Motor neuron (in vitro differentiated cells): ENCODE measurements at regions not wholly inside any gene's neighbourhood (a gene's known extent, or its start where the extent isn't known, plus 50 kb on each side); places are given as distances from the start of the nearest gene placed in this dataset.
A peak's percentile ranks its signal among the peaks of the same experiment; 100 is the strongest.
"Not testable (repeated sequence)": the region's sequence is repeated elsewhere in the genome, so short reads cannot be mapped to it uniquely, and the experiment has no call there.

Experiments
- ATAC-seq, 8 experiments: fragments of 200-7000 bp; cut with Tn5 transposase; replicated peaks in 6 of 8; 2 replicates each; pipeline ENCODE4 v1.8.0; 2021; ENCODE audit warnings: mild to moderate bottlenecking in 8 of 8, moderate library complexity in 8 of 8
- H3K27ac ChIP-seq, 2 donors: fragments of 250-450 bp; sonication (Bioruptor Pico); 2 replicates each; pipeline ENCODE4 v1.9.0; 2021; ENCODE audit warnings: antibody characterized with exemption in 2 of 2, mild to moderate bottlenecking in 2 of 2, moderate library complexity in 1 of 2
- H3K4me1 ChIP-seq, 2 donors: fragments of 250-450 bp; sonication (Bioruptor Pico); replicated peaks in 1 of 2; 2 replicates each; pipeline ENCODE4 v1.6.1; 2021; ENCODE audit warnings: antibody characterized with exemption in 2 of 2, mild to moderate bottlenecking in 2 of 2, moderate library complexity in 1 of 2
- H3K4me3 ChIP-seq, 5 donors: fragments of 250-450 bp; sonication (Bioruptor Pico); 2 replicates each; pipeline ENCODE4 v1.9.0; 2021; ENCODE audit warnings: antibody characterized with exemption in 5 of 5, mild to moderate bottlenecking in 5 of 5, moderate library complexity in 4 of 5
- WGBS, 10 experiments: fragments of 450-650 bp; shearing (Covaris generic); methylation state at CpG; one replicate each; pipeline ENCODE4 v1.0.0; 2022; 5-methylcytosine and 5-hydroxymethylcytosine counted together
- in situ Hi-C, 9 experiments: fragments of 400-800 bp; cut with MboI; loops; one replicate each; pipeline ENCODE4 v1.15.0; 2021; ENCODE audit warnings: low sequenced_read_pairs in 9 of 9, low pct_unique_long_range_greater_than_20kb in 2 of 9; ENCODE audit not compliant: unreplicated experiment in 9 of 9

- peak in 7 of 8 experiments; percentile 42 to 86 (median 79) for ATAC-seq
- no CpG with 5 or more reads among the region's 2 CpGs for WGBS, 10 experiments
- H3K27ac ChIP-seq, H3K4me1 ChIP-seq, in situ Hi-C loops, H3K4me3 ChIP-seq: not testable (repeated sequence)
Measured at GRCh38 chr2:110394769-110395168, 77.8 kb downstream of the LIMS4 start.

- WGBS, 10 experiments, result no CpG with 5 or more reads among the region's 8 CpGs
- H3K4me3 ChIP-seq, H3K4me1 ChIP-seq, in situ Hi-C loops, ATAC-seq, H3K27ac ChIP-seq: not testable (repeated sequence)
Measured at GRCh38 chr2:110392366-110392765, 80.2 kb downstream of the LIMS4 start.

GRCh38 chr2:110391035-110391418 lies 81.6 kb downstream of the LIMS4 start:
- H3K27ac ChIP-seq, in situ Hi-C loops, H3K4me1 ChIP-seq, H3K4me3 ChIP-seq: not testable (repeated sequence)
- ATAC-seq, result peak in 1 of 8 experiments; percentile 43
- WGBS, 10 experiments, result no CpG with 5 or more reads among the region's 5 CpGs

- H3K4me1 ChIP-seq, H3K27ac ChIP-seq, H3K4me3 ChIP-seq, in situ Hi-C loops: not testable (repeated sequence)
- peak in 6 of 8 experiments; percentile 28 to 60 (median 40) for ATAC-seq
- no CpG with 5 or more reads among the region's 7 CpGs for WGBS, 10 experiments
Measured at GRCh38 chr2:110390351-110391034, 82.1 kb downstream of the LIMS4 start.

GRCh38 chr2:110387044-110387443 lies 85.6 kb downstream of the LIMS4 start:
- ATAC-seq, H3K27ac ChIP-seq, in situ Hi-C loops, H3K4me3 ChIP-seq, H3K4me1 ChIP-seq: not testable (repeated sequence)
- no CpG with 5 or more reads among the region's 12 CpGs for WGBS, 10 experiments

GRCh38 chr2:110386546-110386945 lies 86.1 kb downstream of the LIMS4 start:
- in situ Hi-C loops, H3K4me1 ChIP-seq, H3K27ac ChIP-seq, H3K4me3 ChIP-seq, ATAC-seq: not testable (repeated sequence)
- WGBS, 10 experiments, result no CpG with 5 or more reads among the region's 10 CpGs

GRCh38 chr2:110384736-110385119 lies 87.9 kb downstream of the LIMS4 start:
- in situ Hi-C loops, H3K4me3 ChIP-seq, H3K27ac ChIP-seq, H3K4me1 ChIP-seq: not testable (repeated sequence)
- no CpG with 5 or more reads among the region's 13 CpGs for WGBS, 10 experiments
- peak in 2 of 8 experiments; percentile 2 to 49 for ATAC-seq

- ATAC-seq, result peak; percentile 41 to 69 (median 53)
- H3K27ac ChIP-seq, H3K4me3 ChIP-seq, H3K4me1 ChIP-seq, in situ Hi-C loops: not testable (repeated sequence)
- no CpG with 5 or more reads among the region's 50 CpGs for WGBS, 10 experiments
Measured at GRCh38 chr2:110384109-110384735, 88.4 kb downstream of the LIMS4 start.

GRCh38 chr2:110383163-110384048 lies 89.2 kb downstream of the LIMS4 start:
- in situ Hi-C loops, H3K4me3 ChIP-seq, H3K4me1 ChIP-seq, H3K27ac ChIP-seq: not testable (repeated sequence)
- ATAC-seq, result peak; percentile 75 to 92 (median 89)
- WGBS, 10 experiments, result no CpG with 5 or more reads among the region's 75 CpGs

GRCh38 chr2:110373519-110373918 lies 99.1 kb downstream of the LIMS4 start:
- H3K4me3 ChIP-seq, H3K4me1 ChIP-seq, in situ Hi-C loops, ATAC-seq, H3K27ac ChIP-seq: not testable (repeated sequence)
- WGBS, 10 experiments, result no CpG with 5 or more reads among the region's 2 CpGs

- no CpG with 5 or more reads among the region's 2 CpGs for WGBS, 10 experiments
- H3K4me1 ChIP-seq, H3K4me3 ChIP-seq, in situ Hi-C loops, H3K27ac ChIP-seq, ATAC-seq: not testable (repeated sequence)
Measured at GRCh38 chr2:110371633-110372032, 101.0 kb downstream of the LIMS4 start.

- H3K4me3 ChIP-seq, H3K4me1 ChIP-seq, H3K27ac ChIP-seq, in situ Hi-C loops, ATAC-seq: not testable (repeated sequence)
- no CpG with 5 or more reads among the region's 2 CpGs for WGBS, 10 experiments
Measured at GRCh38 chr2:110357616-110358015, 115.0 kb downstream of the LIMS4 start.

- H3K4me1 ChIP-seq, H3K27ac ChIP-seq, H3K4me3 ChIP-seq, in situ Hi-C loops: not testable (repeated sequence)
- peak in 3 of 8 experiments; percentile 45 to 93 (median 89) for ATAC-seq
- WGBS, 10 experiments, result no CpG with 5 or more reads among the region's 5 CpGs
Measured at GRCh38 chr2:110354294-110355018, 118.2 kb downstream of the LIMS4 start.
